Epidermal melanocyte (primary cell): ENCODE measurements at regions not wholly inside any gene's neighbourhood (a gene's known extent, or its start where the extent isn't known, plus 50 kb on each side); places are given as distances from the start of the nearest gene placed in this dataset.

ENCODE experiments used
- DNase-seq: peaks from one replicate; pipeline ENCODE4 v3.0.0; 2011; ENCODE audit warnings: low spot score; ENCODE audit not compliant: insufficient read length

- DNase-seq = no peak
Observed at GRCh38 chr3:170732660-170733245, 137.2 kb downstream of the RPL22L1 start.

DNA sequence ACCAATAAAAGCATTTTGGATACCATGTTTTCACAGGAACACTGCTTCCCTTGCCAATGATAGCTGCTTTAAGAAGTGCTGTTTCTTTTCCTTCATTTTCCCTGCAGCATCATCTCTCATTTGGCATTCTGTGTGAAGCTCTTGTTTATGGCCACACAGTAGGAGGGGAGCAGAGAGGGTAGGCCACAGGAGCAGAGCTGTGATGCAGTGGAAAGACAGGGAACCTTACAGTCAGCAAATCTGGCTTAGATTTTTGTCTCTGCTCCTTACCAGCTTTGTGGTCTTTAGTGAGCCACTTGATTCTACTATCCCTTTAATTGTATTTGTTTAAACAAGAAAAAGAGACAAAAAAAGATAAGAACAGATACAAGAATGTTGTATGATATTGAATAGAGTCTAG, 138.7 kb downstream of the RPL22L1 start:
- no peak for DNase-seq

GRCh38 chr3:170730071-170730812, 139.8 kb downstream of the RPL22L1 start:
- no peak for DNase-seq

DNA sequence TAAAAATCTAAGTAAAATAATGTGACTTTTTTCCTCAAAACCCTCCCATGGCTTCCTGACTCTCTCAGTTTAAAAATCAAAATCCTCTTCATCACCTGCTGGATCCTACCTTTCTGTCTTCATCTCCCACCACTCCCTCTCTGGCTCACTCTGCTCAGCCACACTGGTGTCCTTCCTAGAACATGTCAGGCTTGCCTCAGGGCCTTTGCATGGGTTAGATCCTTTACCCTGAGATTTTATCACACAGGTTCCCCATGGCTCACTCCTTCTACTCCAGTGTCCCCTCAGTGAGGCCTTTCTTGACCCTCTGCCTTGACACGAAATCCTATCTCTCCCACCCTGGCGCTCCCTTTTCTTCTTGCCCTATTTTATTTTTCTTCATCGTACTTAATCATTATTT, 141.8 kb downstream of the RPL22L1 start:
- no peak for DNase-seq

- DNase-seq = no peak
Observed at GRCh38 chr3:170727754-170728153, 141.9 kb upstream of the SLC7A14 start.

GRCh38 chr3:170726976-170727661, 141.2 kb upstream of the SLC7A14 start:
- no peak for DNase-seq

- no peak for DNase-seq
Observed at GRCh38 chr3:170725285-170725731, 139.4 kb upstream of the SLC7A14 start.

- no peak for DNase-seq
Observed at GRCh38 chr3:170724599-170725280, 138.9 kb upstream of the SLC7A14 start.

DNA sequence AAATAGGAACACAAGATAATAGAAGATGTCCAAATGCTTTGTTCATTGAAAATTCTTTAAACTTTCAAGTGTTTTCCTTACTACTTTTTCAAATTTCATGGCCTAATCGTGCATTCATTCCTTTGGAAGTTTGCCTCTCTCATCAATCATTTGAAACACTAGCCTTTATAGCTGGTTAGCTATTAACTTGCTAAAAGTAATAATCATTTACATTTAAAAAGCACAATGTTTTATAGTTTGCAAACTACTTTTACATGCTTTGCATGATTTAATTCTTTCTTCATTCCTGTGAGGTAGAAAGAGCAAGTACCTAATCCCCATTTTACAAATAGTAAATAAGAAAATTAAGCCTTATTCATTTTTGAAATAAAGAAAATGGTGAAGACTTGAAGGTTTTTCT, 137.4 kb upstream of the SLC7A14 start:
- no peak for DNase-seq

DNA sequence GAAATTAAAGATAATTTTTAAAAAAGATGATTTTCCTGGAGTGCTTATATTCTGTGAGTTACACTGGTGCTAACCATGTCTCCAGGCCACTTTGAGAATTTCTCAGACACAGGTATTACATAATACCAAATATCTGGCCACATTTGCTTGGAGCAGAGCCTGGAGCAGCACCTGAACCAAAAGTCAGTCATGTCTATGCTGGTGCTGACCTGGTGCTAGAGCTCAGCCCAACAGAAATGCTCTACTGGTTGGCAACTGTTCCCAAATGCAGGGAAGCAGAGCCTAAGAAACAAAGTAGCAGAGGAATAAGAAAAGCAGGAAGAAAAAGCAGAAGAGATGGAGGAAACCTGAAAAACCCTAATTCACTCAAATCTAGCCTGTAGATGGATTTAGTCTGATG, 135.7 kb upstream of the SLC7A14 start:
- no peak for DNase-seq

- no peak for DNase-seq
Observed at GRCh38 chr3:170719300-170719699, 133.4 kb upstream of the SLC7A14 start.

DNA sequence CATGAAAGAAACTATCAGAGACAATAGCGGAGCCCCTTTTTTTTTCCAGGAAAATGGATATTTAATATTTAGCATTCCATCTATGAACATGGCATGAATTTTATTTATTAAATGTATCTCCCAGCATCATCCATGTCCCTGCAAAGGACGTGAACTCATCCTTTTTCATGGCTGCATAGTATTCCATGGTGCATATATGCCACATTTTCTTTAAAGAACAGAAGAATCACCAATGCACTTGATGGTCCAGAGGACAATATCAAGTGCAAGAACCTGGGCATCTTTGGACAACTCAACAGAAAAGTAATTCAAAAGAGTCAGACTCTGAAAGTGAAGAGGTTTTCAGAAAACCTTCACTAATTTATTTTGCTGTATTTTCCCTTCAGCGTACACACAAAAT, 133.0 kb upstream of the SLC7A14 start:
- DNase-seq = no peak

- no peak for DNase-seq
Observed at GRCh38 chr3:170717410-170718402, 131.8 kb upstream of the SLC7A14 start.

- no peak for DNase-seq
Observed at GRCh38 chr3:170716172-170716805, 130.4 kb upstream of the SLC7A14 start.

- DNase-seq = no peak
Observed at GRCh38 chr3:170714562-170715535, 129.0 kb upstream of the SLC7A14 start.

DNA sequence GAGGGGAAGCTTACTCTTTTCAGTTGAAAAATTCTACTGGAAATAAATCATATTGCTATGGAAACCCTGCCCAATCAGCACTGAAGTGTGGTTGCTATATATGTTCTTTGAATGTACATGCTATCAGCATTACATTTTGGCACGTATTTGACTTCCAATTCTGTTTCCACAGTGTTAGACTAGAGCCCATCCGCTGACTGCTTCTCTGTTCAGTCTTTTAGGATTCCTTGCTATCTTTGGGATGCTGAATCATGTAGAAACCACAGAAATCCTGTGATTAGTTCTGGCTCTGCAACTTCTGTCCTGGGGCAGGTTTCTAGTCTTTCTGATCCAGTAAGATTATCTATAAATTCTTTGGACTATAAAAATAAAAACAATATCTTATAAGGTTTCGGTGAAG, 128.2 kb upstream of the SLC7A14 start:
- no peak for DNase-seq

- DNase-seq = no peak
Observed at GRCh38 chr3:170713653-170714052, 127.8 kb upstream of the SLC7A14 start.

DNA sequence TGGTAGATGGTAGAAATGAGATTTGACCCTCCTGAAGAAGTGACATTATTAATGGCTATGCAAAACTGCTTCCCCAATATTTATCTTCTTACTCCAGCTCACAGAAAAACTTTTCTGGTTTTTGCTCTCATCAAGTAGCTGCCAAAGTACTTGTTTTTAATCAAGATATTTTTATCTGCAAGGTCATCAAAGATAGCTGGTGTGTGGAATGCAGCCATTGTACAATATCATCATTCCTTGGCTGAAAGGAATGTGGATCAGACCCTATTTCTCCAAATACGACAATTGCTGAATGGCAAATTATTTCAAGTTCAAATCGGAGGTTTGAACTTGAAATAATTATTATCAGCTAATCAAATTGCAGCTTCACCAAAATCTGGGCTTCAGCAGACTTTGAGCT, 126.9 kb upstream of the SLC7A14 start:
- no peak for DNase-seq

DNA sequence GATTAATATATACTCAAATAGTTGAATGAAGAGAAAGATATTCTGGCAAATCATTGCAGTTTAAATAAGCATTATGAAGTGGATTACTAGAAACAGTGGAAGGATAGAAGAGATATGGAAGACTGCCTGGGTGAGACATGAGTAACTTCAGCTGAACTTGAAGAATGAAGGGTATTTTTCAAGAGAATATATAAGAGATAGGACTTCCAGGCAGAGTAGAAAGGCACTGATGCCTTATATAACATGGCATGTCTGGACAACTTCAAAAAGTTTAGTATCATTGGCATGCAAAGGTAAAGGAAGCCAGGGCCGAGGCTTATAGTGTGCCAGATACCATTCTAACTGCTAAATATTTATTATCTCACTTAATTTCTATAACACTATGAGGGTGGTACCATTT, 126.5 kb upstream of the SLC7A14 start:
- DNase-seq = no peak
